ENCODE measurements at regions not wholly inside any gene's neighbourhood (a gene's known extent, or its start where the extent isn't known, plus 50 kb on each side); places are given as distances from the start of the nearest gene placed in this dataset.
A peak's percentile ranks its signal among the peaks of the same experiment; 100 is the strongest.

DNA sequence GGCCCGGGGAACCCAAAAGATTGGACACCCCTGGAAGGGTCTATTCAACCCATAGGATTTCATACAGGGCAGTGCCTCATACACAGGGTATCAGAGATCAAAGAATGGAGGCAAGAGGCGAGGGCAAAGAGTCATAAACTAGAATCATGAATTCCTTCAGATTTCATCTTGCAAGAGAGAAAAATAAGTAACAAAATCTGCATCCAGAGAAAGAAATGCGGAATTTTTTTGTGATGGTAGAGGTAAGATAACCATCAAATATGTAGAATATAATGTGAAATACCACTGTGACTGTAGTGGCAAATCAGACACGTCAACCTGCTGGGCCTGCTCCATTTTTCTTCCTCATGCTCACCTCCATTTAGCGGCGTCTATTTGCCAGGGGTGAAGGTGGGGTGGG lies 143.6 kb downstream of the SNX18 start:
- TF ChIP-seq, protein P1, sequence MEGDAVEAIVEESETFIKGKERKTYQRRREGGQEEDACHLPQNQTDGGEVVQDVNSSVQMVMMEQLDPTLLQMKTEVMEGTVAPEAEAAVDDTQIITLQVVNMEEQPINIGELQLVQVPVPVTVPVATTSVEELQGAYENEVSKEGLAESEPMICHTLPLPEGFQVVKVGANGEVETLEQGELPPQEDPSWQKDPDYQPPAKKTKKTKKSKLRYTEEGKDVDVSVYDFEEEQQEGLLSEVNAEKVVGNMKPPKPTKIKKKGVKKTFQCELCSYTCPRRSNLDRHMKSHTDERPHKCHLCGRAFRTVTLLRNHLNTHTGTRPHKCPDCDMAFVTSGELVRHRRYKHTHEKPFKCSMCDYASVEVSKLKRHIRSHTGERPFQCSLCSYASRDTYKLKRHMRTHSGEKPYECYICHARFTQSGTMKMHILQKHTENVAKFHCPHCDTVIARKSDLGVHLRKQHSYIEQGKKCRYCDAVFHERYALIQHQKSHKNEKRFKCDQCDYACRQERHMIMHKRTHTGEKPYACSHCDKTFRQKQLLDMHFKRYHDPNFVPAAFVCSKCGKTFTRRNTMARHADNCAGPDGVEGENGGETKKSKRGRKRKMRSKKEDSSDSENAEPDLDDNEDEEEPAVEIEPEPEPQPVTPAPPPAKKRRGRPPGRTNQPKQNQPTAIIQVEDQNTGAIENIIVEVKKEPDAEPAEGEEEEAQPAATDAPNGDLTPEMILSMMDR (conservative IDR thresholded peaks at IDR 0.05; ENCODE audit: low read depth, low read length) = no peak
- no peak overlapping the region for H3K4me3 ChIP-seq (ENCODE audit: low read depth, low read length)
- no peak for DNase-seq (ENCODE audit: low read depth)

GRCh38 chr5:54659700-54660131 lies 142.2 kb downstream of the SNX18 start:
- DNase-seq (ENCODE audit: low read depth) = no peak
- TF ChIP-seq, protein P1 (conservative IDR thresholded peaks at IDR 0.05; ENCODE audit: low read depth, low read length) = no peak
- H3K4me3 ChIP-seq (ENCODE audit: low read depth, low read length) = no peak overlapping the region

GRCh38 chr5:54658010-54658409 lies 140.5 kb downstream of the SNX18 start:
- H3K4me3 ChIP-seq (ENCODE audit: low read depth, low read length) = no peak overlapping the region
- TF ChIP-seq, protein P1 (conservative IDR thresholded peaks at IDR 0.05; ENCODE audit: low read depth, low read length) = no peak
- peak; percentile 96 for DNase-seq (ENCODE audit: low read depth)

DNA sequence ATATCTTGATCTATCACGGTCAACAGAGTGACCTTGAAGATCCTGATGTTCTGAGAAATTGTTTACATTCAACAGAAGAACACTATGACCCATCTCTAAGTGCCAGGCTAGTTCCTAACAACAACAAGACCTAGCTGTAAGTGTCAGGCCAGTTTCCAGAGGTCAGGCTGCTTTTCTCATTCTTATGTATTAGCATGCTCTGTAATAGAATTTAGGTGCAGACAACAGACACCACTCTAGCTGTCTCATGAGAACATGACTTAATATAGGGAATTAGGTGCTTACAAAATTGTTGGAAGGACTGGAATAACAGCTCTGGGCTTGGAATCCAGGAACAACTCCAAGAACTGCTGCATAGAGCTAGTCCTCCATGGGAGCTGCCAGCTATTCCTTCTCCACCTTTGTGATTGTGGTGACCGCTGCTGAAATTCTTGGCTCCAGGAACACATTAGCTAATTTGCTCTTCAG lies 138.7 kb downstream of the SNX18 start:
- TF ChIP-seq, protein P1 (conservative IDR thresholded peaks at IDR 0.05; ENCODE audit: low read depth, low read length) = no peak
- DNase-seq (ENCODE audit: low read depth) = peak; percentile 44
- no peak overlapping the region for H3K4me3 ChIP-seq (ENCODE audit: low read depth, low read length)

- no peak overlapping the region for H3K4me3 ChIP-seq (ENCODE audit: low read depth, low read length)
- TF ChIP-seq, protein P1 (conservative IDR thresholded peaks at IDR 0.05; ENCODE audit: low read depth, low read length) = no peak
- DNase-seq (ENCODE audit: low read depth) = peak; percentile 79
Measured at GRCh38 chr5:54655761-54656160, 138.2 kb downstream of the SNX18 start.

- TF ChIP-seq, protein P1 (conservative IDR thresholded peaks at IDR 0.05; ENCODE audit: low read depth, low read length) = no peak
- DNase-seq (ENCODE audit: low read depth) = no peak
- H3K4me3 ChIP-seq (ENCODE audit: low read depth, low read length) = no peak overlapping the region
Measured at GRCh38 chr5:54655266-54655665, 137.7 kb downstream of the SNX18 start.

DNA sequence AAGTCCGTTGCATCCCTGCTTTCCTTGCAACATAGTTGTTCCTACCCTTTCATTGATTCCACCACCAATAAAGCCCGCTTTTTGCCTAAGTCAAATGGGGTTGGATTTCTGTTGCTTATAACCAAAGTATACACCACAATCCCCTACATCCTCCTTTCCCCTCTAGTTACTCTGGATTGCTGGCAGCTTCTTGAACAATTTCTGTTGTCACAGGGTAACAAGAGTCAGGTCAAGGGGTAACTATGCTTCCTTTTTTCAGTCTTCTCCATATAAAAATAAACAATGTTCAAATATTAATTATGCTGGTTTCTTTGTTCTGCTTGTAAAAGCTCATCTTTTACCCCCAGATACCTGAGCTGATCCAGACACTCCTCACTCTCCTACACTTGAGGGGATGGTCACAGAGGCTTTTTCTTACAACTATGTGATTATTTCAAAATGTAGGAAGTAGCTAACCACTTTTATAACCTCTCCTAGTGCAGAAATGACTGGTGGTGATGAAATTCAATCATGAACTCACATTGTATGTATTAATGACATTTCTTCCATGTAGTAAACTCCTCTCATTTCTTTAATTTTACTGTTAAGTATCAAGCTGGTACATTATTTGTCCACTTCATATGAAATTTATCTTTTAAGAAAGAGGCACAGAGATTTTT lies 136.5 kb downstream of the SNX18 start:
- peak; percentile 63 for DNase-seq (ENCODE audit: low read depth)
- TF ChIP-seq, protein P1 (conservative IDR thresholded peaks at IDR 0.05; ENCODE audit: low read depth, low read length) = no peak
- H3K4me3 ChIP-seq (ENCODE audit: low read depth, low read length) = no peak overlapping the region

Measured in choroid plexus epithelial cell (primary cell).